Liver (tissue), 7 donors: ENCODE measurements at regions not wholly inside any gene's neighbourhood (a gene's known extent, or its start where the extent isn't known, plus 50 kb on each side); places are given as distances from the start of the nearest gene placed in this dataset.

Experiments used
- DNase-seq: peaks from one replicate; pipeline ENCODE4 v3.0.0-alpha.2; 2017; ENCODE audit warnings: low spot score
- H3K27ac ChIP-seq, 2 donors: one replicate each; pipeline ENCODE4 v1.7.0; 2013; ENCODE audit warnings: inconsistent platforms in 2 of 2, low read length in 2 of 2, control low read depth in 1 of 2, low read depth in 1 of 2, mild to moderate bottlenecking in 1 of 2
- H3K27me3 ChIP-seq, 4 donors: one replicate each; pipeline versions ENCODE4 v1.6.1 to v1.7.0; 2013; ENCODE audit warnings: low read length in 3 of 4, inconsistent platforms in 1 of 4, mild to moderate bottlenecking in 1 of 4, moderate library complexity in 1 of 4; ENCODE audit not compliant: control insufficient read depth in 4 of 4, insufficient read depth in 4 of 4
- H3K36me3 ChIP-seq, 4 donors: one replicate each; pipeline versions ENCODE4 v1.6.1 to v1.7.0; 2013; ENCODE audit warnings: low read length in 3 of 4, mild to moderate bottlenecking in 3 of 4, low read depth in 1 of 4, moderate library complexity in 1 of 4; ENCODE audit not compliant: control insufficient read depth in 4 of 4, insufficient read depth in 3 of 4
- H3K4me1 ChIP-seq, 4 donors: one replicate each; pipeline versions ENCODE4 v1.6.1 to v1.7.0; 2013; ENCODE audit warnings: low read length in 3 of 4, mild to moderate bottlenecking in 3 of 4, moderate library complexity in 1 of 4; ENCODE audit not compliant: control insufficient read depth in 4 of 4, insufficient read depth in 4 of 4
- H3K4me3 ChIP-seq, 3 donors: one replicate each; pipeline versions ENCODE4 v1.6.1 to v1.7.0; 2013; ENCODE audit warnings: low read length in 3 of 3, control low read depth in 1 of 3, low read depth in 1 of 3, mild to moderate bottlenecking in 1 of 3
- H3K9ac ChIP-seq, 2 donors: one replicate each; pipeline ENCODE4 v1.7.0; 2013; ENCODE audit warnings: low read length in 2 of 2, mild to moderate bottlenecking in 2 of 2, moderate library complexity in 2 of 2, control low read depth in 1 of 2, low read depth in 1 of 2
- H3K9me3 ChIP-seq, 4 donors: one replicate each; pipeline versions ENCODE4 v1.6.1 to v1.7.0; 2013; ENCODE audit warnings: low read length in 3 of 4; ENCODE audit not compliant: control insufficient read depth in 4 of 4
- ATF3 ChIP-seq: IDR thresholded peaks from 2 replicates; pipeline ENCODE4 v1.6.1; 2016; ENCODE audit warnings: antibody characterized with exemption
- EGR1 ChIP-seq, 2 donors: IDR thresholded peaks; 2 replicates each; pipeline ENCODE4 v1.6.1; 2016 to 2018; ENCODE audit warnings: antibody characterized with exemption in 2 of 2, low read depth in 2 of 2
- FOXA1 ChIP-seq: IDR thresholded peaks from 2 replicates; pipeline ENCODE4 v1.6.1; 2016; ENCODE audit warnings: antibody characterized with exemption
- FOXA2 ChIP-seq: IDR thresholded peaks from 2 replicates; pipeline ENCODE4 v1.6.1; 2016; ENCODE audit warnings: antibody characterized with exemption
- GABPA ChIP-seq, 2 donors: IDR thresholded peaks in 1 of 2; conservative IDR thresholded peaks in 1 of 2; 2 replicates each; pipeline ENCODE4 v1.6.1; 2016; ENCODE audit warnings: antibody characterized with exemption in 2 of 2, mild to moderate bottlenecking in 1 of 2, moderate library complexity in 1 of 2
- HNF4A ChIP-seq, 2 donors: conservative IDR thresholded peaks; 2 replicates each; pipeline ENCODE4 v1.6.1; 2016; ENCODE audit warnings: antibody characterized with exemption in 2 of 2, mild to moderate bottlenecking in 2 of 2
- JUND ChIP-seq, 2 donors: IDR thresholded peaks; 2 replicates each; pipeline ENCODE4 v1.6.1; 2016; ENCODE audit warnings: antibody characterized with exemption in 2 of 2
- NR2F2 ChIP-seq: IDR thresholded peaks from 2 replicates; pipeline ENCODE4 v1.6.1; 2016; ENCODE audit warnings: antibody characterized with exemption
- RAD21 ChIP-seq, 2 donors: IDR thresholded peaks; 2 replicates each; pipeline ENCODE4 v1.6.1; 2016; ENCODE audit warnings: antibody characterized with exemption in 2 of 2, mild to moderate bottlenecking in 2 of 2
- RXRA ChIP-seq, 2 donors: IDR thresholded peaks; 2 replicates each; pipeline ENCODE4 v1.6.1; 2017 to 2018; ENCODE audit warnings: antibody characterized with exemption in 2 of 2, mild to moderate bottlenecking in 1 of 2
- SP1 ChIP-seq: IDR thresholded peaks from 2 replicates; pipeline ENCODE4 v1.6.1; 2018; ENCODE audit warnings: antibody characterized with exemption, mild to moderate bottlenecking
- TAF1 ChIP-seq: conservative IDR thresholded peaks from 2 replicates; pipeline ENCODE4 v1.6.1; 2016; ENCODE audit warnings: antibody characterized with exemption, mild to moderate bottlenecking
- YY1 ChIP-seq: IDR thresholded peaks from 2 replicates; pipeline ENCODE4 v1.6.1; 2016; ENCODE audit warnings: antibody characterized with exemption, mild to moderate bottlenecking
- WGBS: extraction: QIAGEN DNeasy Blood & Tissue Kit; methylation state at CpG from one replicate; pipeline ENCODE4 v1.1.7; 2013; 5-methylcytosine and 5-hydroxymethylcytosine counted together
- TF ChIP-seq, protein P1 (sequence below): IDR thresholded peaks from 2 replicates; pipeline ENCODE4 v1.6.1; 2016; ENCODE audit warnings: antibody characterized with exemption, mild to moderate bottlenecking
- TF ChIP-seq, protein P2 (sequence below): IDR thresholded peaks from 2 replicates; pipeline ENCODE4 v1.6.1; 2016; ENCODE audit warnings: antibody characterized with exemption
- donor health status: healthy.
- donor health status: healthy.
- donor health status: healthy.
- donor health status: healthy.

DNA sequence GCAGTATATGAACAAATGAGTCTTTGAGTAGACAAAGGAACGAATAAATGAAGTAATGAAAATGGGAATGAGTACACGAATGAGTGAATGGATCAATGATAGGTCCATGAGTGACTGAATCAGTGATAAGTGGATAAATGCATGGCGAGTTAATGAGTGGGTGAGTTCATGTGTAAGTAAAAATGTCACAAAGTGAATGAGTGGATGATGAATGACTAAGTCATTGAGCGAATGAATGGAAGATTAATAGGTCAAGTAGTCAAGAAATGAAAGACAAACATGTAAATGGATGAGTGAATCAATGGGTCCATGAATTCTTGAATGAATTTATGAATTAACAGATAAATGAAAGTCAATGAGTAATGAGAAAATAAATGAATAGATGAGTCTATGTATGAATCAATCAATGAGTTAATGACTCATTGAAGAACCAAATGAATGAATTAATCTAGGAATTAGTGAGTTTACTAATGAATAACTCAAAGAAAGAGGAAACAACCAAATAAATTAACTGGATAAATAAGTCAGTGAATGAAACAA lies 97.3 kb upstream of the RTL1 start:
- Histone ChIP-seq H3K9ac (no peak overlapping the region), H3K27ac (no peak overlapping the region), H3K36me3 (no peaks in the 10 kb centered on the region), H3K9me3 (no peaks in the 10 kb centered on the region), H3K4me1 (no peaks in the 10 kb centered on the region), H3K27me3 (peaks cover 0 to 2% (median 0%) of the 10 kb centered on the region in 4 donors), H3K4me3 (no peak overlapping the region)
- DNase-seq = no peak
- TF ChIP-seq YY1 = no peak
- TF ChIP-seq, protein P1, sequence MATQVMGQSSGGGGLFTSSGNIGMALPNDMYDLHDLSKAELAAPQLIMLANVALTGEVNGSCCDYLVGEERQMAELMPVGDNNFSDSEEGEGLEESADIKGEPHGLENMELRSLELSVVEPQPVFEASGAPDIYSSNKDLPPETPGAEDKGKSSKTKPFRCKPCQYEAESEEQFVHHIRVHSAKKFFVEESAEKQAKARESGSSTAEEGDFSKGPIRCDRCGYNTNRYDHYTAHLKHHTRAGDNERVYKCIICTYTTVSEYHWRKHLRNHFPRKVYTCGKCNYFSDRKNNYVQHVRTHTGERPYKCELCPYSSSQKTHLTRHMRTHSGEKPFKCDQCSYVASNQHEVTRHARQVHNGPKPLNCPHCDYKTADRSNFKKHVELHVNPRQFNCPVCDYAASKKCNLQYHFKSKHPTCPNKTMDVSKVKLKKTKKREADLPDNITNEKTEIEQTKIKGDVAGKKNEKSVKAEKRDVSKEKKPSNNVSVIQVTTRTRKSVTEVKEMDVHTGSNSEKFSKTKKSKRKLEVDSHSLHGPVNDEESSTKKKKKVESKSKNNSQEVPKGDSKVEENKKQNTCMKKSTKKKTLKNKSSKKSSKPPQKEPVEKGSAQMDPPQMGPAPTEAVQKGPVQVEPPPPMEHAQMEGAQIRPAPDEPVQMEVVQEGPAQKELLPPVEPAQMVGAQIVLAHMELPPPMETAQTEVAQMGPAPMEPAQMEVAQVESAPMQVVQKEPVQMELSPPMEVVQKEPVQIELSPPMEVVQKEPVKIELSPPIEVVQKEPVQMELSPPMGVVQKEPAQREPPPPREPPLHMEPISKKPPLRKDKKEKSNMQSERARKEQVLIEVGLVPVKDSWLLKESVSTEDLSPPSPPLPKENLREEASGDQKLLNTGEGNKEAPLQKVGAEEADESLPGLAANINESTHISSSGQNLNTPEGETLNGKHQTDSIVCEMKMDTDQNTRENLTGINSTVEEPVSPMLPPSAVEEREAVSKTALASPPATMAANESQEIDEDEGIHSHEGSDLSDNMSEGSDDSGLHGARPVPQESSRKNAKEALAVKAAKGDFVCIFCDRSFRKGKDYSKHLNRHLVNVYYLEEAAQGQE = no peak
- no peak for TF ChIP-seq FOXA2
- no peak for TF ChIP-seq SP1
- TF ChIP-seq JUND (IDR thresholded peaks at IDR 0.05) = no peak
- no peak for TF ChIP-seq NR2F2
- no peak for TF ChIP-seq TAF1
- no peak for TF ChIP-seq EGR1 (IDR thresholded peaks at IDR 0.05; ENCODE audit: low read depth in 2 of 2)
- WGBS = 72% methylated on average over 4 of the region's 4 CpGs

DNA sequence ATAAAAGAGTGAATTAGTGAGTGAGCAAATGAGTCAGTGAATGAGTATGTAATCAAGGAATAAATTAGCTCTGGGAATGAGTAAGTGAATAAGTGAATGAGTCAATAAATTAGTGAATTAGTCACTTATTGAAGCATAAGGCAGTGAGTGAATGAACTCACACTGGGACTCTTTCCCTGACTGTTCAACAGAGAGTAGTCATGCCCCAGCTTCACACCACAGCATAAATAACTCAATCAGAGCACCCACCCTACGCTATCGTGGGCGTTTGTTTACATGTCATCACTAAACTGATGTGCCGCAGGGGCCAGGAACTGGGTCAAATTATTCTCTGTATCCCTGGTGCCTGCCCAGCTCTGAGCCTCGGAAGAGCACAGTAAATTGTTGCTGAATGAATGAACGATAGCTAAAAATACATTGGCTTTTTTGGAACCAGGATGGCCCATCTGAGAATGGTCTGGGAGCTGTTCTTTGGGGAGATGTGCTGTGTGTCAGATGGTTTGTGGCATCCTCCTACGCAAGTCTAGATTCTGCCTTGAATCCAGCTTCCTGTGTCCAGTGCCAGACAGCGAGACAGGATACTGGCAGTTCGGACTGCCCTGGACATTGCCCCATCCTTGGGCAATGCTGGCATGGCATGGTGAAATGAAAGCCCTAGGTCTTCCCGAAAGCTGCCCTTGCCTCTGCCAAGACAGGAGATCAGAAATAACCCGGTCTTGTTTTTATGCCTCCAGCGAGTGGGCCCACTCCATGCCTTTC lies 98.0 kb upstream of the RTL1 start:
- no peak for DNase-seq
- TF ChIP-seq GABPA (IDR thresholded peaks at IDR 0.05 in 1 of 2, conservative IDR thresholded peaks at IDR 0.05 in 1 of 2) (no peak), HNF4A (conservative IDR thresholded peaks at IDR 0.05) (peak in 1 of 2 donors; percentile 33), FOXA1 (no peak)
- WGBS = 63% methylated on average over 12 of the region's 12 CpGs

DNA sequence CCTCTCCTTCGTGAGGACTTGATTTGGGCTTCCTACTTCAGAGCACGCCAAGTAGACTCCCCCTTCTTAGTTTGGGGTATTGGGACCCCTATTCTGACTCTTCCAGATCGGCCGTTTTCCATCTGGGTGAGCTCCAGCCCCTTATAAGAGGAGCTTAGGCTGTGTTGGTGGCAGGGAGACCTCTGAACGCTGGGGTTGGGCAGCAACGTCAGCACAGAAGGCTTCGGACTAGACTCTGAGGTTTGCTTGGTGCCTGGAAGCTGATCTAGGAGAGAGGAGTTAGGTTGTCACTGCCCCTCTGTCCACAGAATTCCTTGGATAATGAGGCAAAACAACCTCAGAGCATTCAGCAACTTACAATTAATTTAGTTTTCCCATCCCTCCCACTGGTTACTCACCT lies 99.2 kb upstream of the RTL1 start:
- no peak overlapping the region for H3K27ac ChIP-seq
- DNase-seq = no peak
- no peak for TF ChIP-seq GABPA (IDR thresholded peaks at IDR 0.05 in 1 of 2, conservative IDR thresholded peaks at IDR 0.05 in 1 of 2)
- TF ChIP-seq ATF3 = no peak
- TF ChIP-seq, protein P2, sequence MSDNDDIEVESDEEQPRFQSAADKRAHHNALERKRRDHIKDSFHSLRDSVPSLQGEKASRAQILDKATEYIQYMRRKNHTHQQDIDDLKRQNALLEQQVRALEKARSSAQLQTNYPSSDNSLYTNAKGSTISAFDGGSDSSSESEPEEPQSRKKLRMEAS = no peak
- TF ChIP-seq JUND (IDR thresholded peaks at IDR 0.05) = no peak
- no peak for TF ChIP-seq TAF1
- no peak for TF ChIP-seq RAD21 (IDR thresholded peaks at IDR 0.05)
- no peak for TF ChIP-seq FOXA1
- TF ChIP-seq HNF4A (conservative IDR thresholded peaks at IDR 0.05) = no peak
- TF ChIP-seq NR2F2 = no peak
- TF ChIP-seq RXRA (IDR thresholded peaks at IDR 0.05) = no peak
- H3K9me3 ChIP-seq = no peaks in the 10 kb centered on the region
- no peaks in the 10 kb centered on the region for H3K4me1 ChIP-seq
- no peak overlapping the region for H3K4me3 ChIP-seq
- H3K36me3 ChIP-seq = no peaks in the 10 kb centered on the region
- 75% methylated on average over 7 of the region's 7 CpGs for whole genome bisulfite sequencing
- no peak overlapping the region for H3K9ac ChIP-seq
- no peaks in the 10 kb centered on the region for H3K27me3 ChIP-seq

More for the DNA sequence above, 98.0 kb upstream of the RTL1 start:
- H3K9me3 ChIP-seq = no peaks in the 10 kb centered on the region
- no peaks in the 10 kb centered on the region for H3K36me3 ChIP-seq
- H3K4me1 ChIP-seq = no peaks in the 10 kb centered on the region
- peaks cover 0 to 2% (median 0%) of the 10 kb centered on the region in 4 donors for H3K27me3 ChIP-seq
- no peak overlapping the region for H3K27ac ChIP-seq
- H3K9ac ChIP-seq = no peak overlapping the region
- no peak overlapping the region for H3K4me3 ChIP-seq
